Lower lobe of right lung (tissue), 2 donors: ENCODE measurements at regions not wholly inside any gene's neighbourhood (a gene's known extent, or its start where the extent isn't known, plus 50 kb on each side); places are given as distances from the start of the nearest gene placed in this dataset.
"Not testable (repeated sequence)": the region's sequence is repeated elsewhere in the genome, so short reads cannot be mapped to it uniquely, and the experiment has no call there.

ENCODE experiments used
- ATAC-seq, 2 donors: fragments of 200-7000 bp; cut with Tn5 transposase; one replicate each; pipeline ENCODE4 v1.9.1; 2020 to 2022; ENCODE audit warnings: mild to moderate bottlenecking in 2 of 2, moderate library complexity in 2 of 2
- DNase-seq: peaks from one replicate; pipeline ENCODE4 v3.0.0-alpha.2; 2020
- H3K27ac ChIP-seq: fragments of 200-600 bp; one replicate; pipeline ENCODE4 v1.8.0; 2022
- H3K27me3 ChIP-seq: fragments of 200-600 bp; one replicate; pipeline ENCODE4 v1.8.0; 2022; ENCODE audit warnings: low read depth
- H3K36me3 ChIP-seq: fragments of 200-600 bp; one replicate; pipeline ENCODE4 v1.8.0; 2022; ENCODE audit warnings: mild to moderate bottlenecking
- H3K4me1 ChIP-seq: fragments of 200-600 bp; one replicate; pipeline ENCODE4 v1.8.0; 2022
- H3K4me3 ChIP-seq: fragments of 200-600 bp; one replicate; pipeline ENCODE4 v1.8.0; 2022; ENCODE audit warnings: mild to moderate bottlenecking
- H3K9me3 ChIP-seq: fragments of 200-600 bp; one replicate; pipeline ENCODE4 v1.8.0; 2022
- CTCF ChIP-seq: fragments of 200-600 bp; IDR thresholded peaks from one replicate; pipeline ENCODE4 v1.8.0; 2022; ENCODE audit warnings: antibody characterized with exemption, mild to moderate bottlenecking
- intact Hi-C: fragments of 100-400 bp; cut with DNase I; formaldehyde crosslinking; loops from one replicate; pipeline ENCODE4 v1.11.0; 2022
- donor health status: DM: no; HTN: yes; CAD: no; lungs with severe emphysema.

DNA sequence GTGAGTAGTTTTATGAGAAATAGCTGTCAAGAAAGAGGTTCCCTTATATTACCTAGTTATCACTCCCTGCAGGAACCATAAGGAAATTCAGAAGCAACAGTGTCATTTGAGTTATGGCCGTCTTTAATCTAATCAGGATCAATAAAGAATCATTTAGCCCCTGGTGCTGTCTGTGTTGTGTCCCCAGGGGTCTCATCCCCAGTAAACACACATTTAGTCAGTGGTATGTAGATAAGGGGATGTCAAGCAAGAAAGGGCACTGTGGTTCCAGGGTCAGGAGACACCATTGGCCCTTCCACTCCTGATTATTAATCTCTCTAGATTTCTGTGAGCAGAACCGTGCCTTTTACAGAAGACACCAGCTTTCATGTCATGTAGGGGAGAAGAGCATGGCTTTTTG lies 158.0 kb upstream of the SEMA6A start:
- Histone ChIP-seq H3K36me3 (no peaks in the 10 kb centered on the region), H3K4me1 (peaks cover 11% of the 10 kb centered on the region), H3K27ac (no peak overlapping the region), H3K4me3 (no peak overlapping the region), H3K9me3 (no peaks in the 10 kb centered on the region), H3K27me3 (no peaks in the 10 kb centered on the region)
- intact Hi-C loops, result no loop called here
- ATAC-seq (no peak), DNase-seq (no peak)
- no peak for TF ChIP-seq CTCF

DNA sequence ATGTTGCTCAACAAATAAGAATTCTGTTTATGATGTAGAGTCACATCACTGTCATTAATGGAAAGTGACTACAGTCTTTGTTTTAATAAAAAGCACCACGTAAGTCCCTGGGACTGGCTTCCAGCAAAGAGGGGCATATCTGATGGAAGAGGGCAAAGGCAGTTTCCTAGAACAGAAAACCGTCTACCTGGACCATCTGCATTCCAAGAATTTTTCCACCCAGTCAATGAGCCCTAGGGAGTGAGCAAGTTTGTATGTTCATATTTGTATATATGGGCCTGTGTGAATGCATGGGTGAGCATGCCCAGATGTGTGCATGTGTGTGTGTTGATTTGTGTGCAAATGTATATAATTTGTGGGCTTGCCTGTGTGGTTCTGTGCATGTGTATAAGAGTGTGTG lies 156.8 kb upstream of the SEMA6A start:
- Histone ChIP-seq H3K9me3 (no peaks in the 10 kb centered on the region), H3K27me3 (no peaks in the 10 kb centered on the region), H3K4me1 (peaks cover 11% of the 10 kb centered on the region), H3K4me3 (no peak overlapping the region), H3K27ac (no peak overlapping the region), H3K36me3 (no peaks in the 10 kb centered on the region)
- intact Hi-C loops, result no loop called here
- ATAC-seq, result no peak
- TF ChIP-seq CTCF, result no peak
- no peak for DNase-seq

GRCh38 chr5:116730706-116731105 lies 156.1 kb upstream of the SEMA6A start:
- ATAC-seq (no peak), DNase-seq (no peak)
- Histone ChIP-seq H3K4me3 (no peak overlapping the region), H3K9me3 (no peaks in the 10 kb centered on the region), H3K4me1 (peaks cover 11% of the 10 kb centered on the region), H3K27me3 (no peaks in the 10 kb centered on the region), H3K27ac (no peak overlapping the region), H3K36me3 (no peaks in the 10 kb centered on the region)
- intact Hi-C loops, result no loop called here
- TF ChIP-seq CTCF, result no peak

DNA sequence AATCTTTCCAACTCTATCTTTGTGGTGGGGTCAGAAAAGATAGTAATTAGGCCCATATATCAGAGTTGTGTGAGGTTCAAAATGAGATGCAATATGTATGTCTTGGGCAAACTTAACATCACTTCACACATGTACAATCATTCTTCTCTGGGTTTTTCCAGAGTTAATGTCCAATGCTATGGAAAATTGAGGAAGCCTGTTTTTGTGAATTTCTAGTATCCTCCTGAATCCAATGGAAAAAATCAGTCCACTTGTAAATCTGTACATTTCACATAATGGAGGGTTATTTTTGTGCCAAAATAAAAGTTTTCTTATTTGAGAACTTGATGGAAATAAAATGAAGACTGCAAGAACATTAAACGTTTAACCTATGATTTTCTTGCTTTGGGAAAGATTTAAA lies 155.6 kb upstream of the SEMA6A start:
- no peaks in the 10 kb centered on the region for H3K9me3 ChIP-seq
- no peak for TF ChIP-seq CTCF
- no peaks in the 10 kb centered on the region for H3K27me3 ChIP-seq
- ATAC-seq (no peak), DNase-seq (no peak)
- H3K36me3 ChIP-seq, result no peaks in the 10 kb centered on the region
- H3K4me3 ChIP-seq, result no peak overlapping the region
- H3K4me1 ChIP-seq, result peaks cover 11% of the 10 kb centered on the region
- H3K27ac ChIP-seq, result no peak overlapping the region
- intact Hi-C loops, result no loop called here

DNA sequence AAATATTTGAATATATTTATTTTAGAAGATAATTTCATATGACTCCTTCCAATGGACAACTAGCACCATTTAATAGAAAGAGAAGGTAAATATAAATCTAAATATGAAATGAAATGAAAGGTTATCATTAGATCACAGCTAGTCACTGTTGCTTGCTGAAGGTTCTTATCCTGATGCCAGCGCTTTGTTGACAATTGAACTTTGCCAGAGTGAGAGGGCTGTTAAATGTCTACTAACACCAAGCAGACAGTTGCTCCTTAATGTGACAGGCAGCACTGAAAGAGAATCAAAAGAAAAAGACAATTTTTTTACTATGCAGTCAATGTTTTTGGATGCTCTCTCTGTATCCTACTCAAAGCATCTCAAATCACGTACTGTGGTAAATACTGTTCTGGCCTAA lies 152.6 kb upstream of the SEMA6A start:
- no peak overlapping the region for H3K4me3 ChIP-seq
- no peak for TF ChIP-seq CTCF
- no peaks in the 10 kb centered on the region for H3K4me1 ChIP-seq
- no peaks in the 10 kb centered on the region for H3K27me3 ChIP-seq
- no peak overlapping the region for H3K27ac ChIP-seq
- DNase-seq, result no peak
- no peaks in the 10 kb centered on the region for H3K36me3 ChIP-seq
- no peaks in the 10 kb centered on the region for H3K9me3 ChIP-seq
- intact Hi-C loops, result no loop called here
- ATAC-seq, result no peak

GRCh38 chr5:116726180-116726579 lies 151.6 kb upstream of the SEMA6A start:
- H3K4me1 ChIP-seq, ATAC-seq, DNase-seq, H3K9me3 ChIP-seq, H3K36me3 ChIP-seq, H3K27me3 ChIP-seq, H3K27ac ChIP-seq, intact Hi-C loops, H3K4me3 ChIP-seq: not testable (repeated sequence)
